HFFc6 (cell line): ENCODE measurements at regions not wholly inside any gene's neighbourhood (a gene's known extent, or its start where the extent isn't known, plus 50 kb on each side); places are given as distances from the start of the nearest gene placed in this dataset.
"Not testable (repeated sequence)": the region's sequence is repeated elsewhere in the genome, so short reads cannot be mapped to it uniquely, and the experiment has no call there.

Source experiments
- DNase-seq: peaks from one replicate; pipeline ENCODE4 v3.0.0-alpha.2; 2018
- H3K27ac Mint-ChIP-seq: 2 replicates; pipeline ENCODE4 v1.8.0; 2020; ENCODE audit warnings: mild to moderate bottlenecking, mixed read lengths
- H3K27me3 Mint-ChIP-seq: 2 replicates; pipeline ENCODE4 v1.8.0; 2021; ENCODE audit warnings: mild to moderate bottlenecking, moderate library complexity, mixed read lengths; ENCODE audit not compliant: insufficient read depth
- H3K36me3 Mint-ChIP-seq: 2 replicates; pipeline ENCODE4 v1.8.0; 2021; ENCODE audit warnings: low read depth, mixed read lengths
- H3K4me1 Mint-ChIP-seq: 2 replicates; pipeline ENCODE4 v1.8.0; 2020; ENCODE audit warnings: low read depth, mixed read lengths
- H3K4me3 Mint-ChIP-seq: 2 replicates; pipeline ENCODE4 v1.8.0; 2020; ENCODE audit warnings: mild to moderate bottlenecking, moderate library complexity, mixed read lengths
- H3K9me3 Mint-ChIP-seq: 2 replicates; pipeline ENCODE4 v1.8.0; 2020; ENCODE audit warnings: mild to moderate bottlenecking, mixed read lengths
- TF ChIP-seq, protein P1 (sequence below): fragments of 200-600 bp; sonication (generic); IDR thresholded peaks from 2 replicates; pipeline ENCODE4 v1.5.0; 2021; ENCODE audit warnings: antibody characterized with exemption, mild to moderate bottlenecking

DNA sequence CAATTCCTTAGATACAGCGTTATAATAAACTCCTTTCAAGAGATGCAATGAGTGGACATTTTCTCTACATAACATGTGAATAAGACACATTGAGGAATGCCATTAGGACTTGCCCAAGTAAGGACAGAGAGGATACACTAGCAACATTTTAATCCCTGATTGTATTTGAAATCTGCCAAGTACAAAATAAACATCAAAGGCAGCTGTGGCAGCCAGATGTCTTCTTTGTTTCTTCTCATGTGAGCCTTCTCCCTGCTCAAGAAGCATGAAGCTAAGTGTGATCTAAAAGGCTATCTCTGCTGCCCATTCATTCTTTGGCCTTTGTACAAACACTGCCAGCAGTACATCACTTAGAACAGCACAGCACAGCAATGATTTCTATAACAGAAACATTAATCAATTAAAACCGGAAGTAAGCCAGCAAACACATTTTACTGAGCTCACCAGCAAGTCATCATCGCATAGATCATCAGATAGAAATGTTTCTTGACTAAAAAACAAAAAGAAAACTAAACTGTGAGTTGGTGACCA is 364.0 kb downstream of the CNTN6 start:
- Mint-ChIP-seq H3K27ac (no peak overlapping the region), H3K27me3 (no peaks in the 10 kb centered on the region; the same call in 1 of the 2 replicates), H3K9me3 (peaks cover 50% of the 10 kb centered on the region), H3K4me3 (no peak overlapping the region), H3K4me1 (no peaks in the 10 kb centered on the region), H3K36me3 (no peaks in the 10 kb centered on the region)
- DNase-seq, result no peak
- TF ChIP-seq, protein P1, sequence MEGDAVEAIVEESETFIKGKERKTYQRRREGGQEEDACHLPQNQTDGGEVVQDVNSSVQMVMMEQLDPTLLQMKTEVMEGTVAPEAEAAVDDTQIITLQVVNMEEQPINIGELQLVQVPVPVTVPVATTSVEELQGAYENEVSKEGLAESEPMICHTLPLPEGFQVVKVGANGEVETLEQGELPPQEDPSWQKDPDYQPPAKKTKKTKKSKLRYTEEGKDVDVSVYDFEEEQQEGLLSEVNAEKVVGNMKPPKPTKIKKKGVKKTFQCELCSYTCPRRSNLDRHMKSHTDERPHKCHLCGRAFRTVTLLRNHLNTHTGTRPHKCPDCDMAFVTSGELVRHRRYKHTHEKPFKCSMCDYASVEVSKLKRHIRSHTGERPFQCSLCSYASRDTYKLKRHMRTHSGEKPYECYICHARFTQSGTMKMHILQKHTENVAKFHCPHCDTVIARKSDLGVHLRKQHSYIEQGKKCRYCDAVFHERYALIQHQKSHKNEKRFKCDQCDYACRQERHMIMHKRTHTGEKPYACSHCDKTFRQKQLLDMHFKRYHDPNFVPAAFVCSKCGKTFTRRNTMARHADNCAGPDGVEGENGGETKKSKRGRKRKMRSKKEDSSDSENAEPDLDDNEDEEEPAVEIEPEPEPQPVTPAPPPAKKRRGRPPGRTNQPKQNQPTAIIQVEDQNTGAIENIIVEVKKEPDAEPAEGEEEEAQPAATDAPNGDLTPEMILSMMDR, result no peak

DNA sequence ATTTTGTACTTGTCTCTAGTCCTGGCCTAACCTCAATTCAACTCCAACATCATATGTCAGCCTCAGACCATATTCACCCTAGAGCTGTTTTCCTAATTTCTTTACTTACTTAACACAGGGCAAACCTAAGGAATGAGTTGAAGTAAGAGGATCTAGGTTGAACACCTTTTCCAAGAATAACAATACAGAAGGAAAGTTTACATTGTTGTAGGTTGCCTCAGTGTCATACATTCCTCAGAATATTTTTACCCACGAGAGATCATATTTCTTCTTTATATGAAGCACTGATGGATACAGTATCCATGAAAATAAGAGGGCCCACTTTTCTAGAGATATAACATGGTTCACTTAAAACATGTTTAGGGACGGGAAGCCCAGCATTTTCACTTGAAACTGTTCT is 369.5 kb downstream of the CNTN6 start:
- no peak overlapping the region for H3K27ac Mint-ChIP-seq
- peaks cover 43% of the 10 kb centered on the region for H3K9me3 Mint-ChIP-seq
- TF ChIP-seq, protein P1, result no peak
- no peaks in the 10 kb centered on the region for H3K27me3 Mint-ChIP-seq
- H3K4me3 Mint-ChIP-seq, result no peak overlapping the region
- H3K36me3 Mint-ChIP-seq, result no peaks in the 10 kb centered on the region
- H3K4me1 Mint-ChIP-seq, result no peaks in the 10 kb centered on the region
- no peak for DNase-seq

DNA sequence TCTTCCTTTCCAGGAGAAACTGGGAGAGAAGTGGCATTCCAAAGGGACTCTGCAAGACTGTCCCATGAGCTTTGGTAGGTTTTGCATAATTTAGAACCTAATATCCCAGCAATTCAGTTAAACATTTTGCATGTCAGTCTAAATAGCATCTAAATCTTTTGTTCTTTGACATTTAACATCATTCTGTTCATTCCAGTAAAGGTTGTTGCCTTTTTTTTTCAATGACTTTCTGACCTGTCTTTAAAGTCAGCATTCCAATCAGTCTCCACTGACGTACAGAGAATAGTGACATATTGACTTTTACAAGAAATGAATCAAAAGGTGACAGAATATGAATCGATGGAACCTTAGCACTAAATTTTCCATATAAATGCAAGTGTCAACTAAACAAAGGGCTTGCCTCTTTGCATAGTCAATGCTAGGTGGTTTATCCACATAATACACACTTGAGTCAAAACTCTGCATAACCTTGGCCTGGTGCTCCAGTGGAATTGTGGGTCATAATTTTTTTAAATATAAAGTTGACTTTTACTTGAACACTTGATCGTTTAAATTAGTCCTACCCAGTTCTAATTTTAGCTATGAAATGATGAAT is 370.1 kb downstream of the CNTN6 start:
- Mint-ChIP-seq H3K36me3 (no peaks in the 10 kb centered on the region), H3K4me3 (no peak overlapping the region), H3K9me3 (peaks cover 44% of the 10 kb centered on the region), H3K27me3 (no peaks in the 10 kb centered on the region), H3K4me1 (no peaks in the 10 kb centered on the region), H3K27ac (no peak overlapping the region)
- TF ChIP-seq, protein P1, result no peak
- no peak for DNase-seq

DNA sequence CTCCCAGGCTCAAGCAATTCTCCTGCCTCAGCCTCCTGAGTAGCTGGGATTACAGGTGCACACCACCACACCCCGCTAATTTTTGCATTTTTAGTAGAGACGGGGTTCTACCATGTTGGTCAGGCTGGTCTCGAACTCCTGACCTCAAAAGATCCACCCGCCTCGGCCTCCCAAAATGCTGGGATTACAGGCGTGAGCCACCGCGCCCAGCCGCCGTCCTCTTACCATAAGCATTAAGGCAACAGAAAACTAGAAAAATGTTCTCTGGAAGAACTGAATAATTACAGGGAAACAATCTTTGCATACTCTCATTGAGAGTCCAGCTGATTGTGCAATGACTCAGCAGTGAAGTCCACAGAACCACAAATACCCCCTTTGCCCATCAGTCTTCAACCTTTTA is 372.3 kb downstream of the CNTN6 start:
- not testable (repeated sequence) for DNase-seq, H3K27me3 Mint-ChIP-seq, H3K27ac Mint-ChIP-seq, H3K4me1 Mint-ChIP-seq, H3K36me3 Mint-ChIP-seq, H3K4me3 Mint-ChIP-seq
- H3K9me3 Mint-ChIP-seq, result peaks cover 40% of the 10 kb centered on the region

DNA sequence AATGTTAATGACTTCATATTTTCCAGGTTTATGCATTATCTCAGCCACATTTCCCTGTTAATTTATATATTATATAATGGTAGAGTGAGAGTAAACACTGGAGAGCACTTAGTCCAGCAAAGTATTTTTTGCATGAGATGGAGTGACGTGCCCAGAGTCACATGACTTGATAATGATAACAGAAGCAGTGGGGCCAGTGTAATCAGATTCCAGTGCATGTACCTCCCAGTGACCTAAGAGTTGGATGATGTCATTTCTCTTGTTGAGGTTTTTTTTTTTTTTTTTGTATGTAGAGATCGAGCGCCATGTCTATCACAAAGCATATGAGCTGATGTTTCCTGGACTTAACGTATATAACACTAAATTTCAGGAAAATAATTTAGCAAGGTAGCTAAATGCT is 375.3 kb downstream of the CNTN6 start:
- Mint-ChIP-seq H3K36me3 (no peaks in the 10 kb centered on the region), H3K27me3 (no peaks in the 10 kb centered on the region), H3K27ac (no peak overlapping the region)

DNA sequence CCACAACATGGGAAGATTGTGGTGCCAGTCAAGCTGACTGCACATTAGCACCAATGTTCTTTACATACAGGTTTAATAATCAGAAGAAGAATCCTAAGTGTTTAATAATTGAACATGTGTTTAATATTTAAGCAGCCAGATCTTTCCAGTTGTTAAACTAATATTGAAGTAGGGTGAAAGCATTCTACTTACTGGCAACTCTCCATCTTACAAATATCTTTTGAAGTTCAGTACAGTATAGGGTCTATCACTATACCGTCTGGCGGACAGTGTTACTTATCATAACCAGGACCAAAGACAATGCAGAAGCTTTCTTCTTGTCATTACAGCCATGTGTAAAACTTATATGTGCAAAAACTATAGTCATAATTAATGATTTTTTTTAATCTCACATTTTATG is 376.4 kb downstream of the CNTN6 start:
- peaks cover 40% of the 10 kb centered on the region for H3K9me3 Mint-ChIP-seq
- no peak overlapping the region for H3K27ac Mint-ChIP-seq
- no peaks in the 10 kb centered on the region for H3K36me3 Mint-ChIP-seq
- TF ChIP-seq, protein P1, result no peak
- DNase-seq, result no peak
- H3K4me1 Mint-ChIP-seq, result no peaks in the 10 kb centered on the region
- no peak overlapping the region for H3K4me3 Mint-ChIP-seq
- no peaks in the 10 kb centered on the region for H3K27me3 Mint-ChIP-seq

More for the DNA sequence above, 375.3 kb downstream of the CNTN6 start:
- H3K4me1 Mint-ChIP-seq, result no peaks in the 10 kb centered on the region
- H3K9me3 Mint-ChIP-seq, result peaks cover 39% of the 10 kb centered on the region
- H3K4me3 Mint-ChIP-seq, result no peak overlapping the region
- DNase-seq, result no peak
- TF ChIP-seq, protein P1, result no peak
